ENCODE measurements at regions not wholly inside any gene's neighbourhood (a gene's known extent, or its start where the extent isn't known, plus 50 kb on each side); places are given as distances from the start of the nearest gene placed in this dataset.

- H3K4me3 ChIP-seq (ENCODE audit: low read depth, low read length): no peak overlapping the region
- DNase-seq (ENCODE audit: low read depth): no peak
- no peak for TF ChIP-seq CTCF (conservative IDR thresholded peaks at IDR 0.05; ENCODE audit: low read depth, low read length)
Observed at GRCh38 chr6:1007159-1007558, 304.7 kb upstream of the FOXQ1 start.

GRCh38 chr6:1004885-1005630 is 306.8 kb upstream of the FOXQ1 start:
- H3K4me3 ChIP-seq (ENCODE audit: low read depth, low read length): no peak overlapping the region
- peak; percentile 52 for DNase-seq (ENCODE audit: low read depth)
- no peak for TF ChIP-seq CTCF (conservative IDR thresholded peaks at IDR 0.05; ENCODE audit: low read depth, low read length)

GRCh38 chr6:1003394-1004160 is 308.3 kb upstream of the FOXQ1 start:
- no peak overlapping the region for H3K4me3 ChIP-seq (ENCODE audit: low read depth, low read length)
- no peak for TF ChIP-seq CTCF (conservative IDR thresholded peaks at IDR 0.05; ENCODE audit: low read depth, low read length)
- no peak for DNase-seq (ENCODE audit: low read depth)

- DNase-seq (ENCODE audit: low read depth): no peak
- no peak overlapping the region for H3K4me3 ChIP-seq (ENCODE audit: low read depth, low read length)
- TF ChIP-seq CTCF (conservative IDR thresholded peaks at IDR 0.05; ENCODE audit: low read depth, low read length): no peak
Observed at GRCh38 chr6:1002989-1003388, 308.9 kb upstream of the FOXQ1 start.

GRCh38 chr6:1001655-1002349 is 308.9 kb upstream of the EXOC2 start:
- TF ChIP-seq CTCF (conservative IDR thresholded peaks at IDR 0.05; ENCODE audit: low read depth, low read length): no peak
- no peak overlapping the region for H3K4me3 ChIP-seq (ENCODE audit: low read depth, low read length)
- DNase-seq (ENCODE audit: low read depth): no peak

GRCh38 chr6:999552-999951 is 306.6 kb upstream of the EXOC2 start:
- no peak overlapping the region for H3K4me3 ChIP-seq (ENCODE audit: low read depth, low read length)
- no peak for TF ChIP-seq CTCF (conservative IDR thresholded peaks at IDR 0.05; ENCODE audit: low read depth, low read length)
- no peak for DNase-seq (ENCODE audit: low read depth)
